Activated T-cell treated with anti-CD3 and anti-CD28 coated beads for 4 hours (primary cell): ENCODE measurements at regions not wholly inside any gene's neighbourhood (a gene's known extent, or its start where the extent isn't known, plus 50 kb on each side); places are given as distances from the start of the nearest gene placed in this dataset.
"Not testable (repeated sequence)": the region's sequence is repeated elsewhere in the genome, so short reads cannot be mapped to it uniquely, and the experiment has no call there.

Source experiments
- DNase-seq: peaks from one replicate; pipeline ENCODE4 v3.0.0-alpha.2; 2020

DNA sequence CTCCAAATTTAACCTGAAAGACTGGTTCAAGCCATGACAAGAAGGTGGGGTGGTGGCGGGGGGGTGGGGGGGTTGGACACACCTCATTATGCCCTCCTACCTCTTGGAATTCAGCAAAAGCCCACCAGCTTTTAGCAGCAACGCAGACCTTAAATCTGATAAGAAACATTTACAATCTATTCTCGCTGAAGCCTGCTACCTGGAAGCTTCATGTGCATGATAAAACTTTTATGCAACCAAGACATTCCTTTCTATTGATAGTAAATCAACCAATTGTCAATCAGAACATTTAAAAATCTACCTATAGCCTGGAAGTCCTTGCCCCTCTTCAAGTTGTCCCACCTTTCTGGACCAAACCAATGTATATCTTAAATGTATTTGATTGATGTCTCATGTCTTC lies 113.6 kb upstream of the FAM98A start:
- DNase-seq, result no peak

GRCh38 chr2:33709951-33710350 lies 110.9 kb upstream of the FAM98A start:
- no peak for DNase-seq

GRCh38 chr2:33707312-33707711 lies 108.2 kb upstream of the FAM98A start:
- no peak for DNase-seq

DNA sequence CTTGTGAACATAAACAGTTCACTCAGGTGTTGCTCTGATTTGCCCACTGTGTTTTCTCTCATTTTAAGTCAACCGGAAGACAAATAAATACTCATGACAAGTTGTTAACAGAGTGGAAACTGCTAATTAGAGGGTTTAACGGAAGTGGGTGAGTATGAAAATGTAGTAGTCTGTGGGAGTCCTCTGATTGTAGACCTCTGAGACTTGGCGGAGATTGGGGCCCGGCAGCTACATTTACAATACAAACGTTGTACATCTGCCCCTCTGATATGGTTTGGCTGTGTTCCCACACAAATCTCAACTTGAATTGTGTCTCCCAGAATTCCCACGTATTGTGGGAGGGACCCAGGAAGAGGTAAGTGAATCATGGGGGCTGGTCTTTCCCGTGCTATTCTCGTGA lies 107.3 kb upstream of the FAM98A start:
- no peak for DNase-seq

DNA sequence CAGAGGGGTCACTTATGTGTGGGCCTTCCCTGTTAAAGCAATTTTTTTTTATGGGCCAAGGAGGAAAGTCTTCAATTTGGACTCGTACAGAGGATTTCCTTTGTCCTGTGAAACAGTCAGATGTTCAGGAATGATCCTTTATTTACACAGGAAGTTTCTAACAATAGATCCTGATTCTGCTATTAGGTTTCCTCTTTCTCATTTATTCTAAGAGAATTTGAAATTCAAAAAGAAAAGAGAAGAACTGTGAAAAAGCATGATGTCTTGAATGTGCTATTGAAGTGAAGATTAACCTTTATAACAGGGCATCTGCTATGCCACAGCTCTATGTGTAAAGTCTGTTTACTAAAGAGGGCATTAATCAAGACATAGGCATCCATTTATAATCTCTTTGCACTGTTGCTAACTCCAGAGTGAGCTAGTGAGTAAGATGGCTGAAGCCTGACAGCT lies 105.3 kb upstream of the FAM98A start:
- no peak for DNase-seq

DNA sequence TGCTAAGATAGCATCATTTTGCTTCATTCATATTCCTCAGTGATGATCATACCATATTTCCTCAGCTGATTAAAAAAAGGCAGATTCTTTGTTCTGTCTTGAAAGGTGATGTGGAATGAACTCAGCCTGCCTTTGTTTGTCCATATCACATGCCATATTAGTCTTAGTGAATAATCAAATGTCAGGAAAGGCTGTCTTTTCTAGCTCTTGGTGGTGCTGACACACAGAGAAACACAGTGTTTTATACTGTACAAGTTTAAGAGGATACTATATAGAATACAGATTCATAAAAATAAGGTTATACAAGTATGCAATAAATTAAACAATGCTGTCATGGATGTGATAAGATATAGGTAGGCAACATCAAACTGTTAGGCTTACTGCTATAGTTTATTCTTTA lies 97.1 kb upstream of the FAM98A start:
- DNase-seq, result no peak

- DNase-seq, result no peak
These were observed 95.8 kb upstream of the FAM98A start for GRCh38 chr2:33694904-33695303.

GRCh38 chr2:33690686-33691085 lies 91.6 kb upstream of the FAM98A start:
- not testable (repeated sequence) for DNase-seq

DNA sequence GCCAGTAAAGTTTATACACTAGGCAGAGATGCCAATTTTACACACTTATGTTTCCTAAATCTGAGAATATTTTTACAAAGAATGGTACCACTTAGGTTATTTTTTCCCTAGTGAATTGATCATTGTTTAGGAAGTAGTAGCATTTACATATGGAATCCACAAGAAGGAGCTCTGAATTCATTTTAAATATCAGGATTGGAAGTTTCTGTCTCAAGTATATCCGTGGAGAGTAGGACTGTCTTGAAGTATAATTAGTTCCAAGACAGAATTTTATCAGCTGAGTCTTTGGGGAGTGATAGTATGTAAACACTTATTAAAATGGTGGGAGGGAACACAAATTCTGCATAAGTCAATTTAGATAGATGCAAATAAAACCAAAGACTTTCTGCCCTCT lies 82.3 kb upstream of the FAM98A start:
- no peak for DNase-seq

GRCh38 chr2:33680644-33681363 lies 81.7 kb upstream of the FAM98A start:
- DNase-seq, result no peak

GRCh38 chr2:33678436-33678835 lies 79.3 kb upstream of the FAM98A start:
- no peak for DNase-seq

DNA sequence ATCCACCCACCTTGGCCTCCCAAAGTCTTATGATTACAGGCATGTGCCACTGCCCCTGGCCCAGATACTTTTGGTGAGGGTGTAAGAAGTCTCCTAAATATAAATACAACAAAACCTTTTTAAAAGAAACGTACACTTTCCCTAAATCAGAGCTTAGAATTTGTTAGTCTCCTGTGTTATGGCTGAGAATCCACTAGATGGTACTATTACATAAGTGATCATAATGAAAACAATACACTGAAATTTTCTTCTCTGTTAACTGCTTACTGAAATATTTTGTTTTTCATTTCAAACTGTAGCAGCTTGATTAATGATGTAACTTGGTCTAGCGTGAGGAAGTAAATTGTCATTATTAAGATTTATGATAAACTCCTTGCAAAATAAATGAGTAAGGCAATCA lies 74.8 kb upstream of the FAM98A start:
- DNase-seq, result no peak

GRCh38 chr2:33672896-33673295 lies 73.8 kb upstream of the FAM98A start:
- no peak for DNase-seq

- no peak for DNase-seq
These were observed 73.3 kb upstream of the FAM98A start for GRCh38 chr2:33672389-33672788.

DNA sequence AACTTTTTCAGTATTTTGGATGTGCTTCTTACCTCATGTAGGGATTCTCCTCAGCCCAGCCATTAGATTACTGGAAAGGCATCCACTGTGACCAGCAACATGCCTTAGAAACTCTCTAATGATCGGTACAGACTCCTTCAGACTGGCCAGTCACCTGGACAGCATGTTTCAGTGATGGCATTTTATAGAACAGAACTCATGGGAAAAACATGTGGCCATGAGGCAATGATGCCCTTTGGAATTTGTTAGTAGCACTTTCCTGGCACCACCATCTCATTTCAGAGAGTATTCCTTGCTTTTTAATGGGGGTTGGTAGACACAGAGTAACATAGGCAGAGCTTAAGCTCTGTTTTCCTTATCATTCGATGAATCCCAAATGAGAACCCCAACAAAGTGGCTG lies 72.1 kb upstream of the FAM98A start:
- no peak for DNase-seq

DNA sequence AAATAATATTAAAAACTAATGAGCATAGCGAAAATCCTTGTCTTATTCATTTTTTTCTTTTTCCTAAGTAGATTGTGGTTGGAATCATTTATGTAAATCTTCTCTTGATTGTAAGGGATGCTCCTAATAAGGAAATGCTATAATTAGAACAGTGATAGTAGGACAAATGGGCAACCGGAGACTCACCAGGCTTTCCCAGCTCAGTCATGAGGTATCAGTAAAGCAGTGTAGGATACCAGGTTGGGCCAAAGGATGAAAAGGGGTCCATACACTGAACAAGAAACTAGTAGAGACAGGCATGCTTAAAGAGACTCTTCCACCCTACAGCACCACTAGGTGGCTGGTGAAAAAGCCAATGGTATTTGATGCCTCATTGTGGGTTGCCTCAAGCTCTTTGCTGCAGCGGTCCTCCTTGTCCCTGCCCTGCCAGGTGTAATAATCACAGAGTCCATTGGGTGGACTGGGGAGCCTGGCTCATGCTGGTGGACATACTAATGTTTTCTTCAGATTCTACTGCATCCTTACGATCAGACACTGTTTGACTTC lies 71.4 kb upstream of the FAM98A start:
- DNase-seq, result no peak

DNA sequence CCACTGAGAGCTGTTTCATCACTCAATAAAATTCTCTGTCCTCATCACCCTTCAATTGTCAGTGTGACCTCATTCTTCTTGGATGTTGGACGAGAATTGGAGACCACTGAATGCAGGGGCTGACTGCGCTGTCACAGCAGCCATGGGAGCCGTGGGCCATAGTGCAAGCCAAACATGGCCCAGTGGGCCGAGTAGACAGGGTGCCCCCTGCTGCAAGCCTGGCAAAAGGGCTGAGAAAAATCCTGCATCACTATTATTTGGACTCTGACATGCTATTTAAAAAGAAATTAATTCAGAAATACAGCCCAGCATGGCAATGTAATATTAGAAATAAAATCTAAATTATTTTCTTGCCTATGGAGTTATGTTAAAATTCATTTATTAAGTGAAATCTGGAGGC lies 67.8 kb upstream of the FAM98A start:
- DNase-seq, result no peak

GRCh38 chr2:33665039-33665438 lies 65.9 kb upstream of the FAM98A start:
- DNase-seq, result no peak

- no peak for DNase-seq
These were observed 61.5 kb upstream of the FAM98A start for GRCh38 chr2:33660416-33661123.

DNA sequence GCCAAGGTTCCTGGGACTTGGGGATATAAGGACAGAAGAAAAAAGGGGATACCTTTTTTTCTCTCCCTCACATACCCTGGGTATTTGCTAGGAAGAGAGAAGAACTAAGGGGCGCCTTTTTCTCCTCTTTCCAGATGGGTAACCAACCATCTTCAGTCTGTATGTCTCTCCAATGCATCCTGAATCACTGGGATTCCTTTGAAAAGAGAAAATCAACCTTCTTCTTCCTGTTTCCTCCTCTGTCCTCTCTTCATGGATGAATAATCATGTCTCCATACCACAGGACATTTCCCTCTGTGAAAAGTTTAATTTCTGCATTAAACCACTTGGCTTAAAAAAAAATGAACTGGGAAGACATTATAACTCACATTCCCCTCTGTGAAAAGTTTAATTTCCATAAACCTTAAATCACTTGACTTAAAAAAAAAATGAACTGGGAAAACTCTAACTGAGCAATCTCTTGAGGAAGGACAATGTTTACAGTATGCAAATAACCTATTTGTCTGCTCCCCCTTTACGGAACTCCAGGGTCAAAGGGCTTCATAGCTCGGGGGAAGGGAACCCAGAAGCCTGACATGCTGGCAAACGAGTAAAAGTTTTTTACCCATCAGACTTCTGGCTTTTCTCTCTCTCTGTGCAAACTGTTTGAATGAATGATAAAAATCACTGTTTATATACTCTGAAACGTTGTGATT lies 56.7 kb upstream of the FAM98A start:
- no peak for DNase-seq

GRCh38 chr2:33652830-33653229 lies 53.7 kb upstream of the FAM98A start:
- DNase-seq, result no peak

DNA sequence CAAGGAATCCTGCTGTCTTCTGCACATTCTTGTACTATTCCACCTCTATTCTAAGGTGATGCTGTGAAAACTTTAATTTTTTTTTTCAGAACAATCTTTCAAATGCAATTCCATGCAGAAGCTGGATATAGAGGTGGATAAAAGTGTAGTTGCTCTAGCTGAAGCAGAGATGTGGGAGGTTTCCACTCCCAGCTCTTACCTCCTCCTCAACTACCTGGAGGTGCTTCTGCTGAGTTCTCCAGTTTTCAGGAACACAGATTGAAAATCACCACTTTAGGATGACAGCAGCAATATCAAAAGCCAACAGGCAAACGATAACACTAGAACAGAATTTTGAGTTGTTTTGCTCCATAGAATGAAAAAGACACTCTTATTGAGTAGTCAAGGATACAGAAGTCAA lies 51.1 kb upstream of the FAM98A start:
- no peak for DNase-seq
